ENCODE measurements at regions not wholly inside any gene's neighbourhood (a gene's known extent, or its start where the extent isn't known, plus 50 kb on each side); places are given as distances from the start of the nearest gene placed in this dataset.

GRCh38 chr11:92087725-92088537, 136.7 kb upstream of the FAT3 start:
- no peak overlapping the region for H2BK5ac ChIP-seq (ENCODE audit: low read depth, low read length, poor library complexity, severe bottlenecking)
- no peak overlapping the region for H4K91ac ChIP-seq (ENCODE audit: insufficient read depth, low read depth, low read length)
- H3K27me3 ChIP-seq (ENCODE audit: control insufficient read depth, insufficient read depth, low read length), result no peaks in the 10 kb centered on the region
- H3K23ac ChIP-seq (ENCODE audit: low read depth, low read length), result no peak overlapping the region
- no peaks in the 10 kb centered on the region for H3K36me3 ChIP-seq (ENCODE audit: control insufficient read depth, insufficient read depth, low read length)
- H2BK20ac ChIP-seq (ENCODE audit: low read depth, low read length), result no peak overlapping the region
- no peak overlapping the region for H2AK9ac ChIP-seq (replicated peaks; ENCODE audit: low read depth, low read length, poor library complexity)
- intact Hi-C loops (cut with micrococcal nuclease), result no loop called here
- no peaks in the 10 kb centered on the region for H3K79me1 ChIP-seq (ENCODE audit: low read depth in 1 of 2, low read length in 2 of 2)
- no peak for DNase-seq
- no CpG with 5 or more reads among the region's 5 CpGs for WGBS, 2 experiments (ENCODE audit: extremely low coverage in 2 of 2, insufficient read length in 1 of 2)
- no peak overlapping the region for H3K4ac ChIP-seq (ENCODE audit: low read depth, low read length)
- POLR2A ChIA-PET (ENCODE audit: unreplicated experiment), result no interaction called here
- H2BK120ac ChIP-seq (ENCODE audit: low read depth, low read length), result no peak overlapping the region
- no peak overlapping the region for H3K27ac ChIP-seq (ENCODE audit: insufficient read depth, low read length)
- H2AK5ac ChIP-seq (ENCODE audit: low read depth, low read length), result no peak overlapping the region
- no peak overlapping the region for H3K56ac ChIP-seq (ENCODE audit: extremely low read depth, insufficient read depth, low read length)
- no peak overlapping the region for H2BK15ac ChIP-seq (ENCODE audit: low read depth, low read length)
- no TSS peak for BruUV-seq (replicated peaks)
- no peak overlapping the region for H3K4me3 ChIP-seq (ENCODE audit: insufficient read depth, low read depth, low read length)
- ATAC-seq (ENCODE audit: low read depth), result no peak
- no peak overlapping the region for H4K8ac ChIP-seq (ENCODE audit: low read depth in 2 of 2, low read length in 2 of 2)
- H3K18ac ChIP-seq (ENCODE audit: low read depth, low read length), result no peak overlapping the region
- in situ Hi-C loops (cut with MboI; ENCODE audit: low sequenced_read_pairs), result no loop called here
- H4K5ac ChIP-seq (ENCODE audit: low read depth, low read length), result no peak overlapping the region
- no peak overlapping the region for H2AFZ ChIP-seq (replicated peaks; ENCODE audit: low read length, poor library complexity)
- peaks cover 2% of the 10 kb centered on the region; the same call in 1 of the 2 replicates for H3K9me3 ChIP-seq (ENCODE audit: control insufficient read depth, insufficient read depth, low read length)
- H4K20me1 ChIP-seq (ENCODE audit: insufficient read depth, low read length), result no peaks in the 10 kb centered on the region
- H3K14ac ChIP-seq (replicated peaks; ENCODE audit: low read depth, low read length), result no peak overlapping the region
- dilution Hi-C loops (cut with HindIII; ENCODE audit: low sequenced_read_pairs, unreplicated experiment), result no loop called here
- H3K4me2 ChIP-seq (ENCODE audit: low read depth, low read length), result no peak overlapping the region
- H3K9ac ChIP-seq (ENCODE audit: low read depth, low read length), result no peak overlapping the region
- H3K4me1 ChIP-seq (ENCODE audit: control insufficient read depth, insufficient read depth, low read length), result no peaks in the 10 kb centered on the region
- CTCF ChIA-PET, result no interaction called here
- no peaks in the 10 kb centered on the region for H3K9me1 ChIP-seq (ENCODE audit: insufficient read depth, low read length)
- TF ChIP-seq CTCF (conservative IDR thresholded peaks at IDR 0.05; ENCODE audit: low read depth, low read length) (no peak), ELK1 (IDR thresholded peaks at IDR 0.05; ENCODE audit: borderline replicate concordance, low read depth, low read length) (no peak), BHLHE40 (IDR thresholded peaks at IDR 0.05; ENCODE audit: low read depth, low read length) (no peak), NFE2L2 (IDR thresholded peaks at IDR 0.05; ENCODE audit: low read depth, low read length) (no peak), RCOR1 (IDR thresholded peaks at IDR 0.05; ENCODE audit: insufficient replicate concordance, low read length) (no peak), MAZ (IDR thresholded peaks at IDR 0.05; ENCODE audit: borderline replicate concordance, low read depth, low read length) (no peak)

Data from IMR-90 (cell line).